ENCODE measurements at regions not wholly inside any gene's neighbourhood (a gene's known extent, or its start where the extent isn't known, plus 50 kb on each side); places are given as distances from the start of the nearest gene placed in this dataset.

DNA sequence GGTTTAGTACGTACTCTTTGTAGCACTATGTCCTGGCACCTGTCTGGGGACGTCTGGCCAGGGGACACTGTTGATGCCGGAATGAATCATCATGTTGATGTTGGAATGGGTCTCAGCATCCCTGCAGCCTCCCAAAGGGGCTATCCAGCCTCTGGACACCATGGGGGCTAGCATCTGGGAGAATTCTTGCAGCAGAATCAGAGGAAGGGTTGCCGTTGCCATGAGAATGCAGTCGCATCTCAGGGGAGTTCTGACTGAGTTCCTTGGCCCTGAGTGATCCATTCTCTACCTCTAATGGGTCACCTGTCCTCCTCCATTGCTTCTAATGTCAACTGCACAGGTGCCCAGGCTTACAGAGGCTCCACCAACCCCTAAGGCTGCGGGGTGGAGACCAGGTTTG, 129.1 kb downstream of the UQCRFS1 start:
- dilution Hi-C loops (cut with MboI; ENCODE audit: extremely low pct_ligation_motif_present, low sequenced_read_pairs), result no loop called here
- intact Hi-C loops (cut with micrococcal nuclease), result no loop called here
- H3K9me3 ChIP-seq (replicated peaks; ENCODE audit: control insufficient read depth, insufficient read depth, low read length), result peaks cover 2% of the 10 kb centered on the region
- H3K79me2 ChIP-seq (ENCODE audit: control insufficient read depth, insufficient read depth, low read length), result no peaks in the 10 kb centered on the region
- H2AFZ ChIP-seq (ENCODE audit: low read depth, low read length), result no peak overlapping the region
- no peaks in the 10 kb centered on the region for H4K20me1 ChIP-seq (replicated peaks; ENCODE audit: control insufficient read depth, extremely low read depth, insufficient read depth, low read length)
- H3K9me1 ChIP-seq (replicated peaks; ENCODE audit: control insufficient read depth, extremely low read depth, insufficient read depth, low read length), result no peaks in the 10 kb centered on the region
- ChIA-PET CTCF (no interaction called here), POLR2A (no interaction called here)
- DNase-seq (ENCODE audit: low read depth, low spot score), result no peak
- TF ChIP-seq FOS (IDR thresholded peaks at IDR 0.05; ENCODE audit: borderline replicate concordance, insufficient read depth, low read length), result no peak
- no peak for TF ChIP-seq MYC (IDR thresholded peaks at IDR 0.05; ENCODE audit: low read depth, low read length)
- TF ChIP-seq POLR2A (IDR thresholded peaks at IDR 0.05; ENCODE audit: low read depth, low read length), result no peak
- no peak for TF ChIP-seq MAX (IDR thresholded peaks at IDR 0.05; ENCODE audit: insufficient read depth, insufficient read length)
- no peak overlapping the region for H3K27ac ChIP-seq (ENCODE audit: insufficient read depth, low read depth, low read length)
- H3K4me1 ChIP-seq (ENCODE audit: control insufficient read depth, extremely low read depth, insufficient read depth, low read length), result no peaks in the 10 kb centered on the region
- H3K27me3 ChIP-seq (ENCODE audit: control insufficient read depth in 2 of 2, insufficient read depth in 2 of 2, low read length in 2 of 2), result no peaks in the 10 kb centered on the region
- no TSS peak for BruUV-seq (replicated peaks)
- no peak overlapping the region for H3K4me2 ChIP-seq (ENCODE audit: insufficient read depth, low read length)
- H3K36me3 ChIP-seq (ENCODE audit: control insufficient read depth in 2 of 2, extremely low read depth in 1 of 2, insufficient read depth in 2 of 2, low read length in 2 of 2), result no peaks in the 10 kb centered on the region
- FAIRE-seq, result no peak
- no peak overlapping the region for H3K9ac ChIP-seq (replicated peaks; ENCODE audit: extremely low read depth, insufficient read depth, low read length)
- H3K4me3 ChIP-seq (replicated peaks in 1 of 3; ENCODE audit: insufficient read depth in 1 of 3, low read depth in 1 of 3, low read length in 3 of 3), result no peak overlapping the region

DNA sequence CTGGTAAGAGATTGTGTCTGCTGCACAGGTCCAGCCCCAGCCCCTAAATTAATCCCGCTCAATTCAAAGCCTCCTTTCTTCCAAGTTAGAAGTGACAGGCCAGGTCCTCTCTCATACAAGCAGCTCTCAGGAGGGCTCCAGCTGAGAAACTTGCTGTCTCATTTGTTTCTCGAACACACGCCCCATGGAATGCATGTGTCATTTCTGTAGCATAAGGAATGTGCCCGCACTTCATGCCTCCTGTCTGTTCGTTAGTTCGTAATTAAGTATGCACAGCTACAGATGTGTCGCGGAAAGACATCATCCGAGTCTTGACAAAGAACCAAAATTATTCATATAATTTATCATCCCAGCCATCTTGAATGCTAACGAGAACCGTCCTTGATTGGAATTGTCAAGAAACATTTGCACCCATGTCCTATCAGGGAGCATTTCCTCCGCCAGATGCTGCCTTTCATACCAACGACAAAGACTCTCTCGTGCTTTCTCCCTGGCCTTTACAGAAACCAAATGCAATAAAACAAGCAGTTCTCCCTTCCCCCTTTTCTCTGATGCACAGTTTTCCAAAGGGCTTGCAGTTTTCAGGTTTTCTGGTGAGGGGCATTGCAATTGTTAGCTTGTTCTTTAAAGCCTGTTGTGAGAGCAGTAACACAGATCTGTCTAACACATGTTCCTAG, 133.5 kb downstream of the UQCRFS1 start:
- Histone ChIP-seq H3K27me3 (ENCODE audit: control insufficient read depth in 2 of 2, insufficient read depth in 2 of 2, low read length in 2 of 2) (no peaks in the 10 kb centered on the region), H3K4me1 (ENCODE audit: control insufficient read depth, extremely low read depth, insufficient read depth, low read length) (no peaks in the 10 kb centered on the region), H3K9me3 (replicated peaks; ENCODE audit: control insufficient read depth, insufficient read depth, low read length) (peaks cover 8% of the 10 kb centered on the region), H4K20me1 (replicated peaks; ENCODE audit: control insufficient read depth, extremely low read depth, insufficient read depth, low read length) (no peaks in the 10 kb centered on the region), H3K79me2 (ENCODE audit: control insufficient read depth, insufficient read depth, low read length) (no peaks in the 10 kb centered on the region), H3K4me3 (replicated peaks in 1 of 3; ENCODE audit: insufficient read depth in 1 of 3, low read depth in 1 of 3, low read length in 3 of 3) (no peak overlapping the region), H3K9ac (replicated peaks; ENCODE audit: extremely low read depth, insufficient read depth, low read length) (no peak overlapping the region), H3K4me2 (ENCODE audit: insufficient read depth, low read length) (no peak overlapping the region), H3K27ac (ENCODE audit: insufficient read depth, low read depth, low read length) (no peak overlapping the region), H3K36me3 (ENCODE audit: control insufficient read depth in 2 of 2, extremely low read depth in 1 of 2, insufficient read depth in 2 of 2, low read length in 2 of 2) (no peaks in the 10 kb centered on the region), H2AFZ (ENCODE audit: low read depth, low read length) (no peak overlapping the region), H3K9me1 (replicated peaks; ENCODE audit: control insufficient read depth, extremely low read depth, insufficient read depth, low read length) (no peaks in the 10 kb centered on the region)
- ChIA-PET CTCF (no interaction called here), POLR2A (no interaction called here)
- FAIRE-seq, result no peak
- no TSS peak for BruUV-seq (replicated peaks)
- intact Hi-C loops (cut with micrococcal nuclease), result no loop called here
- DNase-seq (ENCODE audit: low read depth, low spot score), result no peak
- TF ChIP-seq FOS (IDR thresholded peaks at IDR 0.05; ENCODE audit: borderline replicate concordance, insufficient read depth, low read length) (no peak), MYC (IDR thresholded peaks at IDR 0.05; ENCODE audit: low read depth, low read length) (no peak), POLR2A (IDR thresholded peaks at IDR 0.05; ENCODE audit: low read depth, low read length) (no peak), MAX (IDR thresholded peaks at IDR 0.05; ENCODE audit: insufficient read depth, insufficient read length) (no peak), POLR2AphosphoS5 (IDR thresholded peaks at IDR 0.05; ENCODE audit: insufficient read depth, low read depth, low read length) (no peak), EZH2 (IDR thresholded peaks at IDR 0.05; ENCODE audit: borderline replicate concordance, low read depth, low read length, severe bottlenecking) (no peak), JUN (IDR thresholded peaks at IDR 0.05; ENCODE audit: borderline replicate concordance, insufficient read depth, insufficient read length, low read depth) (no peak), GATA2 (IDR thresholded peaks at IDR 0.05; ENCODE audit: insufficient read depth, insufficient read length, low read depth, low read length) (no peak)
- TF ChIP-seq, protein P1, sequence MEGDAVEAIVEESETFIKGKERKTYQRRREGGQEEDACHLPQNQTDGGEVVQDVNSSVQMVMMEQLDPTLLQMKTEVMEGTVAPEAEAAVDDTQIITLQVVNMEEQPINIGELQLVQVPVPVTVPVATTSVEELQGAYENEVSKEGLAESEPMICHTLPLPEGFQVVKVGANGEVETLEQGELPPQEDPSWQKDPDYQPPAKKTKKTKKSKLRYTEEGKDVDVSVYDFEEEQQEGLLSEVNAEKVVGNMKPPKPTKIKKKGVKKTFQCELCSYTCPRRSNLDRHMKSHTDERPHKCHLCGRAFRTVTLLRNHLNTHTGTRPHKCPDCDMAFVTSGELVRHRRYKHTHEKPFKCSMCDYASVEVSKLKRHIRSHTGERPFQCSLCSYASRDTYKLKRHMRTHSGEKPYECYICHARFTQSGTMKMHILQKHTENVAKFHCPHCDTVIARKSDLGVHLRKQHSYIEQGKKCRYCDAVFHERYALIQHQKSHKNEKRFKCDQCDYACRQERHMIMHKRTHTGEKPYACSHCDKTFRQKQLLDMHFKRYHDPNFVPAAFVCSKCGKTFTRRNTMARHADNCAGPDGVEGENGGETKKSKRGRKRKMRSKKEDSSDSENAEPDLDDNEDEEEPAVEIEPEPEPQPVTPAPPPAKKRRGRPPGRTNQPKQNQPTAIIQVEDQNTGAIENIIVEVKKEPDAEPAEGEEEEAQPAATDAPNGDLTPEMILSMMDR (IDR thresholded peaks at IDR 0.05; ENCODE audit: extremely low read depth in 1 of 2, insufficient read depth in 1 of 2, low read depth in 1 of 2, low read length in 2 of 2), result no peak
- dilution Hi-C loops (cut with MboI; ENCODE audit: extremely low pct_ligation_motif_present, low sequenced_read_pairs), result no loop called here

Data from endothelial cell of umbilical vein (primary cell).